DMS153 (cell line): ENCODE measurements at regions not wholly inside any gene's neighbourhood (a gene's known extent, or its start where the extent isn't known, plus 50 kb on each side); places are given as distances from the start of the nearest gene placed in this dataset.
"Not testable (repeated sequence)": the region's sequence is repeated elsewhere in the genome, so short reads cannot be mapped to it uniquely, and the experiment has no call there.

ENCODE experiments used
- DNase-seq: peaks from one replicate; lab custom pipeline; 2025; lab: John Stamatoyannopoulos, UW

DNA sequence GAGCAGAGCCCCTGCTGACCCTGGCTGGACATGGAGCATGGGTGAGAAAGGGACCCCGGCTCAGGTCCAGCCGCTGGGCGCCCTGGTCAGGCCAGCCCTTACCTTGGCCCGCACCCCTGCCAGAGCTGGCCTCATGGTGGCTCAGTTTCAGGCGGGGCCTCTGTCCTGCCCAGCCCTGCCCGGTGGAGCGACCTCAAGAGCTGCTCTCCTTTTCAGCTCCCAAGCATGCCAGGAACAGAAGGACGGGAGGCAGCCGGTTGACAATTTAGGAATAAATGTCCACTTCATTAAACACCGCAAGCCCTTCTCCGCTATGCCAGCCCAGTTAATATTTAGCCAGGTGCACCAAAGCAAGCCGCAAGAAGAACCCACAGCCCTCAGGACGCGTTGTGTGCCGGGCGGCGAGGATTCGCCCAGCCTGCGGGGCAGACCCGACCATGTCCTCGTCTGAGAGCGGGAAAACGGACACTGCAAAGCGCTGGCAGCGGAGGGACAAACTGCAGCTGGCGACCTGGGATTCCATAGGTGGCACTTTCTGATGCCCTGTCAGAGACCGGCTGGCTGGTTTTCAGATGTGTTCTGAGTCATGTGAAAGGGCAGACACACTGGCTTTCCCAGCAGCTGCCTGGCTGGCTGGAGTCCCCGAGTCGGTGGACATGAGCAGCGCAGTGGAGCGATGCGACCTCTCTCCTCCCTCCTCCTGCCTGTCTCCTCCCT is 221.9 kb downstream of the TTLL2 start:
- DNase-seq: no peak

DNA sequence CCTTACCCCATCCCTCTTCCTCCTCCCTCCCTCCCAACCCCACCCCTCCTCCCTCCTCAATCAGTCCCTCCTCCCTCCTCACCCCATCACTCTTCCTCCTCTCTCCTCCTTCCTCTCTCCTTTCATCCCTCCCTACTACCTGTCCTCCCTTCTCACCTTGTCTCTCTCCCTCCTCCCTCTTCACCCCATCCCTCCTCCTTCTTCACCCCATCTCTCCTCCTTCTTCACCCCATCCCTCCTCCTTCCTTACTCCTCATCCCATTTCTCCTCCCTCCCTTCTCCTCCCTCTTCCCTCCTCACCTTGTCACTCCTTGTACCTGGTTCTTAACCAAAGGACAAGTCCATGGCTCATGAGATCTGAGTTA is 222.4 kb downstream of the TTLL2 start:
- no peak for DNase-seq

GRCh38 chr6:167547751-167548150 is 222.9 kb downstream of the TTLL2 start:
- no peak for DNase-seq

- DNase-seq: no peak
Measured at GRCh38 chr6:167548451-167548850, 223.6 kb downstream of the TTLL2 start.

GRCh38 chr6:167549213-167549612 is 224.3 kb downstream of the TTLL2 start:
- DNase-seq: no peak

DNA sequence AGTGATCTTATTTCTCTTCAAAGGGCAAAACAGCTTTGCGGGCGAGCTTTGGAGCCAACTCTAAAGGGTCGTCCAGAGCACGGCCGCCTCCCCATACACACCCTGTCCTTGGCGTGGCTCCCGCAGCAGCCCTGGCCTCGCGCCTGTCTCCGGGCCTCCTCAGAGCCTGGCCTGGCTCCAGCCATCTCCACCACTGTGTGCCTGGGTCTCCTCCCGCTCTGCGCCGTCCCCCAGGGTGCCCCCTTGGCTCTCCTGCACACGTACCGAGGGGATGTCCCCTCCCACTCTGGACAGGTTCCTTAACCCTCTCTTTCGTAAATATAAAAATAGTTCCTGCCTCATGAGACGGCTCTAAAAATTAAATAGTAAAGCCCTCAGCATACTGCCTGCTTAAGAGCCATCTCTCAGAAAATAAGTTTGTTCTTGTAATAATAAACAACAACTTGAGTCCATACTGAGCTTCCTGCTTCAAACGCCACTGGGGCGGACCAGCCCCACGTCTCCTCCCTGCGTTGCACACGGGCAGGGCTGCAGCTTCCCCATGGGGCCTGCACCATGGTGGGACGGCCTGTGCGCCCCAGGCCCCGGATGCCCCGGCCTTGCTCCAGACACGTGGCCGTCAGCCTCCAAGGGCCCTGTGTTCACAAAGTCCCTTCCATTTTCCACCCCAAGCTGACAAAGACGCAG is 226.2 kb downstream of the TTLL2 start:
- no peak for DNase-seq

DNA sequence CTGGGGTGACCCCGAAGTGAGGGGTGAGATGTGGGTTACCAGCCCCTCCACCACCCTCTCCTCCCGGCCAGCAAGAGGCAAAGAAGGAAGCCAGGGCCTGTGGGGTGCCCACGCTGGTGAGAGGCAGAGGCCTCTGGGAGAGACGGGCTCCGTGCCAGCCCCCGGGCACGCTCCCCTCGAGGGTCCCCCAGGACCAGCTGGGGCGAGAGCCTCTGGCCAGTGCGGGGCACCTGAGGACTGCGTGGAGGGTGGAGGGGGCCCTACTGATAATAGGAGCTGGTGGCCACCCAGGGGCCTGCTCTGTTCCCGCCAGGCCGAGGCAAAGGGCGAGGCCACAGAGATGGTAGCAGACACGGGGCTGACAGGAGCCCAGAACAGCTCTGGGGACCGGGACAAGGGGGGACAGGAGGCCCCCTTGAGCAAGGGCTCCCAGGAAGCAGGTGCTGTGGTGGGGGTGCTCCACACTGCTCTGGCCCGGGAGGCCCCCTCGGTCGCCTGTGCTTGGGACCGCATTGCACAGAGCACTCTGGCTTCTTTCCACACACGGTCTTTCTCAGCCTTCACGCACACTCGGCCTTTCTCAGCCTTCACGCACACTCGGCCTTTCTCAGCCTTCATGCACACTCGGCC is 226.9 kb downstream of the TTLL2 start:
- DNase-seq: no peak

- DNase-seq: no peak
Measured at GRCh38 chr6:167552258-167552630, 227.4 kb downstream of the TTLL2 start.

DNA sequence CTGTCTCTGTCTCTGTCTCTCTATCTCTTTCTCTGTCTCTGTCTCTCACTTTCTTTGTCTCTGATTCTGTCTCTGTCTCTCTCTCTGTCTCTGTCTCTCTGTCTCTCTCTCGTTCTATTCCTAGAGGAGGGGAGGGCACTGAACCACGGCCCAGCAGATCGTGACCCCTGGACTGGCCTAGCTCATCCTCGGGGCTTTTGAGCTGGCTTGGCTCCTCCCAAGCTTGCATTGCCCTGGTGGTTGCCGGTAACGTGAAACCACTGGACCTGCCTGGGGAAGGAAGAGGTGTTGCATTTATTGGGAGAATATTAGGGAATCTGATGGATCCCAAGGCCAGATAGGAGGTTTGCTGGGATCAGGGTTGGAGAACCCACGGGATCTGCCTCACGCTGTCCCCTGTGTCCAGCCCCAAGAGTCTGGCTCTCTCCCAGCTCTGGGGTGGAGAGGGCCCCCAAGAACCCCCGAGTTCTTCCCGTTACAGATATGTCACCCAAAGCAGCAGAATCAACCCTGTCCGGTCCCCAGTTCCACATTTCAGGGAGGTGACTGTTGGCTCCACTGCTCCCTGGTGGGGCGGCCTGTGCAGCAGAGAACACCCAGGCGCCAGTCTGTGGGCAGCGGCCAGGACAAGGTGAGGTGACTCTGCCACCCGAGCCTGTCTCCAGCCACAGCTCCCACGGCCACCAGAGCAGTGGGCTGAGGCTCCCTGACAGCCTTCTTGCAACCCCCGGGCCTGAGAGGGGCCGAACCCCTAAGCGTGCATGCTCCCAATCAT is 228.3 kb downstream of the TTLL2 start:
- no peak for DNase-seq

GRCh38 chr6:167553736-167554119 is 228.8 kb downstream of the TTLL2 start:
- no peak for DNase-seq

DNA sequence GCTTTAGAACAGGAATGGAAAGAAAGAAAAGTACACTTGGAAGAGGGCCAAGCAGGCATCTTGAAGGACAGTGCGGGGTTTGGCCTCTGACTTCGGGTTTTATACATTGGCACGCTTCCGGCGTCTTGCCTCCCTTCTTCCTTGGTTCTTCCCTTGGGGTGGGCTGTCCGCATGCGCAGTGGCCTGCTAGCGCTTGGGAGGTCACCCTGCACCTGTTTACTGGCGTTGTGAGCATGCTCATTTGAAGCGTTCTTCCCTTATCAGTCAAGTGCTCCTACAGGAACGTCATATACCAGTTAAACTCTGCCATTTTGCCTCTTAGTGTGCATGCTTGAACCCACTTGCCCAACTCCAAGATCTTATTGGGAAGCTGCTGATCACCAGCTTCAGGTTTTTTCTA is 230.0 kb downstream of the TTLL2 start:
- no peak for DNase-seq

- DNase-seq: no peak
Measured at GRCh38 chr6:167555836-167556235, 230.9 kb downstream of the TTLL2 start.

DNA sequence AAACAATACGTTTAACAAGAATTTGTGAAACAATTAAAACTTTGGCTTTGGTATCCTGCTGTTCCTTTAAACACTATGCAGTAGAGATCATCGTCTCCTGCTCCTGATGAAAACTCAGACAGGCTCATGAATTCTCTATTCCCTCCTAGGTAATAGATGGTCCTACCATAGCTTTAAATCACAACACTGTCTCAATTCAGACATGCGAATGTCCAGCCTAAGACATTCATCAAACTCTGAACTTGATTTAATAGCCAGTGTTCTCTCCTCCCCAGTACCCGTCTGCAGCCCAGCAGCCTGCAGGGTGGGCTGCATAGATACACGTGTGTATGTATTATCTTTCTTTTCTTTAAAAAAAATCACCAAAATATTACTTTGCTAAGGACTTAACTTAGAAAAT is 232.8 kb downstream of the TTLL2 start:
- no peak for DNase-seq

DNA sequence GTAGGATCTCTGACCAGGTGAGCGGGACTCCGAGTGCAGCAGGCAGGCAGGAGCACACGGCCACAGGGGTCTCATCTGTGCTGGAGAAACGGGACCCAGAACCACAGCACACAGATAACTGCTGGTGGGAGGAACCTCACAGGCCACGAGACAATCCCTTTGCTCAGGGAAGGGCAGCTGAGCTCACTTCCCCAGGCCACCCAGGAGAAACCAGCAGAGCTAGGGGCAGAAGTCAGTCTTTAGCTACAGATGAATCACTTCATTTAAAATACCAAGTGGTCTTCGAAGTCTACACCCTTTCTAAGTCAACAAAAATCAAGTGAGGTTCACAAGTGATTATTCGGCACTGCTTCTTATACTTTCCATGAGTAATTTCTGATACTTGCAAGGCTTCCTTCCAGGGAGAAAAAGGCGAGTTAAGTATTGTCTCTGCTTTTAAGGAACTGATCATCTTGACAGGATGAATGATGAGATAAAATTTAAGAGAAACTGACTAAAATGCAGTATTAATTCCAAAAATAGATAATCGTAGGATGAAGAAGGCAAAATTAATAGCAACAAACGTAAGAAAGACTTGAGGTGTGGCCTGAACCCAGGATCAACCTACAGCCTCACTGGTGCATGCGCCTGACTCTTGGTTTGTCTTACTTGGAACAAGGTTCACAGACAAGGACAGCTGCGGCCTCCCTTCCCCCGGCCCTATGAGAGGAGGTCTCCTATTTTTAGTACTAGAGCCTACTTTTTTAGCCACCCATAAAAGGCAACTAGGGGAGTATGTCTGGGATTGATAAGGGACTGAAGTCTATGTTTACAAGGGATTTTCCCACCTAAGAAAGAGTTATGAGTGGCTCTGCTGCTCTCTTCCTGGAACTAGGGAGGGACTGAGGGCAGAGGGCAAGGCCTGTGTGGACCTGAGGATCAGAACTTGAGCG is 233.6 kb downstream of the TTLL2 start:
- DNase-seq: no peak

- no peak for DNase-seq
Measured at GRCh38 chr6:167559675-167560479, 235.0 kb downstream of the TTLL2 start.

DNA sequence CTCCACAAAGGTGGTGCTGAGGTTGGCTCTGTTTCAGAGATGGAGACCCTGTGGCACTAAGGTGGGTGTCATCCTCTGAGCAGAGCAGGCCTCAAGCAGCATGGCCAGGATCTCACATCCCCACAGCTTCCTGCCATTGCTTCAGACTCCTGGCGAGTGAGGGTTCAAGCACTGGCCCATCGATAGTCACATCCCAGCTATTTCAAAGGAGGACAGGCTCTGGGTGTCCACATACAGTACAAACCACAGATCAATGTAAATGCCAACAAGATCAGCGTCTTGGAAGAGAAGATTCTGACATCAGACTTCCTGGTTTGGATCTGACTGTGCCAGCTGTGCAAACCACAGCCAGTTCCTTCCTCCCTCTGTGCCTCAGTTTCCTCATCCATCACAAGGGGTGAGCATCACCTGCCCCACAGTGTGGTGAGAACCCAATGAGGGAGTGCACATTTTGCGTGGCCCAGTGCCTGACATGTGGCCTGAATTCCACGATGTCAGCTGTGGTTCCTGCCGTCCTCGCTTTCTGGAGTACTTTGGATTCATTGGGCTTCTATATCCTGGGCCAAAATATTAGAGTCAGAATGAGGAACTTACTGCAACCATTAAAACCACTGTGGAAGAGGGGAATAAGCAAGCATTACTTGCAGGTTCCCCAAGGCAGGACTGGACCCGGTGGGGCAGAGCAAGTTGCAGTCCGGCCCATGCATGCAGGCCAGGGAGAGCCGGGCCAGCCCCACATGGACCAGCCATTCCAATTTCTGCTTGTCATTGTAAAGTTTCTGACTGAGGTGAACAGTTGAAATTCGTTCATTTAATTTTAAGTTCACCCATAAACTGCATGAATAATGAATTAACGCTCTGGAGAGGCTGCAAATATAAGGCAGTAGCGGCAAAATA is 236.0 kb downstream of the TTLL2 start:
- DNase-seq: no peak

GRCh38 chr6:167562862-167563261 is 238.0 kb downstream of the TTLL2 start:
- DNase-seq: not testable (repeated sequence)

GRCh38 chr6:167564416-167565250 is 239.7 kb downstream of the TTLL2 start:
- DNase-seq: no peak

GRCh38 chr6:167565388-167565787 is 240.5 kb downstream of the TTLL2 start:
- DNase-seq: no peak
